ENCODE measurements at regions not wholly inside any gene's neighbourhood (a gene's known extent, or its start where the extent isn't known, plus 50 kb on each side); places are given as distances from the start of the nearest gene placed in this dataset.
"Not testable (repeated sequence)": the region's sequence is repeated elsewhere in the genome, so short reads cannot be mapped to it uniquely, and the experiment has no call there.

GRCh38 chr12:86421333-86421732 lies 165.1 kb upstream of the MGAT4C start:
- TF ChIP-seq CTCF (IDR thresholded peaks at IDR 0.05; ENCODE audit: low read depth, low read length, missing control alignments): no peak
- H3K4me3 ChIP-seq (replicated peaks; ENCODE audit: low read depth, low read length): no peak overlapping the region
- DNase-seq (ENCODE audit: extremely low read depth, low read depth): no peak

GRCh38 chr12:86414201-86414600 lies 158.0 kb upstream of the MGAT4C start:
- no peak for DNase-seq (ENCODE audit: extremely low read depth, low read depth)
- TF ChIP-seq CTCF (IDR thresholded peaks at IDR 0.05; ENCODE audit: low read depth, low read length, missing control alignments): no peak
- H3K4me3 ChIP-seq (replicated peaks; ENCODE audit: low read depth, low read length): no peak overlapping the region

- H3K4me3 ChIP-seq (replicated peaks; ENCODE audit: low read depth, low read length): no peak overlapping the region
- no peak for DNase-seq (ENCODE audit: extremely low read depth, low read depth)
- no peak for TF ChIP-seq CTCF (IDR thresholded peaks at IDR 0.05; ENCODE audit: low read depth, low read length, missing control alignments)
These were observed 155.5 kb upstream of the MGAT4C start for GRCh38 chr12:86411710-86412109.

- H3K4me3 ChIP-seq (replicated peaks; ENCODE audit: low read depth, low read length): no peak overlapping the region
- no peak for TF ChIP-seq CTCF (IDR thresholded peaks at IDR 0.05; ENCODE audit: low read depth, low read length, missing control alignments)
- DNase-seq (ENCODE audit: extremely low read depth, low read depth): no peak
These were observed 151.5 kb upstream of the MGAT4C start for GRCh38 chr12:86407620-86408208.

- no peak overlapping the region for H3K4me3 ChIP-seq (replicated peaks; ENCODE audit: low read depth, low read length)
- DNase-seq (ENCODE audit: extremely low read depth, low read depth): no peak
- no peak for TF ChIP-seq CTCF (IDR thresholded peaks at IDR 0.05; ENCODE audit: low read depth, low read length, missing control alignments)
These were observed 133.8 kb upstream of the MGAT4C start for GRCh38 chr12:86389949-86390348.

GRCh38 chr12:86387591-86388145 lies 131.5 kb upstream of the MGAT4C start:
- DNase-seq (ENCODE audit: extremely low read depth, low read depth): no peak
- TF ChIP-seq CTCF (IDR thresholded peaks at IDR 0.05; ENCODE audit: low read depth, low read length, missing control alignments): no peak

GRCh38 chr12:86383759-86384158 lies 127.6 kb upstream of the MGAT4C start:
- H3K4me3 ChIP-seq (replicated peaks; ENCODE audit: low read depth, low read length); DNase-seq (ENCODE audit: extremely low read depth, low read depth): not testable (repeated sequence)

More at GRCh38 chr12:86387591-86388145, 131.5 kb upstream of the MGAT4C start:
- H3K4me3 ChIP-seq (replicated peaks; ENCODE audit: low read depth, low read length): no peak overlapping the region

Measured in HFF-Myc (cell line).